Effector CD4-positive, alpha-beta T cell (primary cell): ENCODE measurements at regions not wholly inside any gene's neighbourhood (a gene's known extent, or its start where the extent isn't known, plus 50 kb on each side); places are given as distances from the start of the nearest gene placed in this dataset.
"Not testable (repeated sequence)": the region's sequence is repeated elsewhere in the genome, so short reads cannot be mapped to it uniquely, and the experiment has no call there.

Experiments used
- DNase-seq: peaks from one replicate; pipeline ENCODE4 v3.0.0-alpha.2; 2020

GRCh38 chr13:75175575-75175974, 306.4 kb downstream of the TBC1D4 start:
- DNase-seq: no peak

GRCh38 chr13:75175097-75175496, 306.9 kb downstream of the TBC1D4 start:
- not testable (repeated sequence) for DNase-seq

GRCh38 chr13:75174481-75174880, 307.5 kb downstream of the TBC1D4 start:
- no peak for DNase-seq

GRCh38 chr13:75173457-75174356, 308.3 kb downstream of the TBC1D4 start:
- DNase-seq: no peak

GRCh38 chr13:75170311-75170710, 311.7 kb downstream of the TBC1D4 start:
- no peak for DNase-seq

- DNase-seq: no peak
These were observed 316.3 kb downstream of the TBC1D4 start for GRCh38 chr13:75165543-75166230.

- no peak for DNase-seq
These were observed 320.2 kb downstream of the TBC1D4 start for GRCh38 chr13:75161804-75162203.

- no peak for DNase-seq
These were observed 321.0 kb downstream of the TBC1D4 start for GRCh38 chr13:75160984-75161383.

GRCh38 chr13:75154331-75154730, 327.6 kb downstream of the TBC1D4 start:
- no peak for DNase-seq

GRCh38 chr13:75153834-75154233, 328.1 kb downstream of the TBC1D4 start:
- DNase-seq: no peak

GRCh38 chr13:75153386-75153785, 328.6 kb downstream of the TBC1D4 start:
- no peak for DNase-seq

GRCh38 chr13:75151081-75151643, 330.8 kb downstream of the TBC1D4 start:
- no peak for DNase-seq

GRCh38 chr13:75149776-75150175, 332.2 kb downstream of the TBC1D4 start:
- DNase-seq: no peak

- no peak for DNase-seq
These were observed 334.0 kb downstream of the TBC1D4 start for GRCh38 chr13:75147946-75148345.

GRCh38 chr13:75146436-75146835, 335.5 kb downstream of the TBC1D4 start:
- DNase-seq: no peak

- DNase-seq: no peak
These were observed 336.0 kb downstream of the TBC1D4 start for GRCh38 chr13:75145927-75146326.

- DNase-seq: no peak
These were observed 342.7 kb downstream of the TBC1D4 start for GRCh38 chr13:75139291-75139690.

- no peak for DNase-seq
These were observed 343.9 kb downstream of the TBC1D4 start for GRCh38 chr13:75137911-75138571.

- no peak for DNase-seq
These were observed 345.8 kb downstream of the TBC1D4 start for GRCh38 chr13:75136151-75136550.

- no peak for DNase-seq
These were observed 346.6 kb downstream of the TBC1D4 start for GRCh38 chr13:75135325-75135825.

GRCh38 chr13:75132701-75133695, 349.0 kb downstream of the TBC1D4 start:
- DNase-seq: no peak

GRCh38 chr13:75129331-75129730, 352.6 kb downstream of the TBC1D4 start:
- no peak for DNase-seq
